GM10847 (cell line): ENCODE measurements at regions not wholly inside any gene's neighbourhood (a gene's known extent, or its start where the extent isn't known, plus 50 kb on each side); places are given as distances from the start of the nearest gene placed in this dataset.

Experiments used
- POLR2A ChIP-seq: IDR thresholded peaks from 2 replicates; pipeline ENCODE4 v1.6.1; 2011; ENCODE audit not compliant: insufficient read length; ENCODE audit errors: extremely low read depth

DNA sequence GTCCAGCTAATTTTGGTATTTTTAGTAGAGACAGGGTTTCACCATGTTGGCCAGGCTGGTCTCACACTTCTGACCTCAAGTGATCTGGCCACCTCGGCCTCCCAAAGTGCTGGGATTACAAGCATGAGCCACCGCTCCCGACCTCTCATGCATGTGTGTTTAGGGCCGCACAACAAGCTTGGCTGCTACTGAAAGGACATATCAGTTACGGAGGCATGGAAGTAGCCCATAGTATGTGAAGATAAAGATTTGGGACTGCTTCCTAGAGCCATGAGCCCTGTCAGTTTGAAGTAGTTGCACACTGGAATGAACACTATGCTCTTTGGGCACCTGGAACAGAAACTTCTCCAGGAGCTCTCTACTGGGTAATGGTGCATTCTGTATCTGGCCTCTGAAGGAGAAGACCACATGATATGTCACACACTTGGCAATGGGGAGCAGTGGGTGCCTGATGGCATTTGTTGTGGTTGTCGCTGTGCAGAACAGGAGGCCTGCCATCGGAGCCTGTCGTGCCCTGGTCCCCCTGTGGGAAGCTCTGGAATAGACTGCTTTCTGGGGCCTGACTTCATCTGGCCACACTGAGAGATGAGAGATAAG, 144.7 kb upstream of the KIF26B start:
- TF ChIP-seq POLR2A = no peak

DNA sequence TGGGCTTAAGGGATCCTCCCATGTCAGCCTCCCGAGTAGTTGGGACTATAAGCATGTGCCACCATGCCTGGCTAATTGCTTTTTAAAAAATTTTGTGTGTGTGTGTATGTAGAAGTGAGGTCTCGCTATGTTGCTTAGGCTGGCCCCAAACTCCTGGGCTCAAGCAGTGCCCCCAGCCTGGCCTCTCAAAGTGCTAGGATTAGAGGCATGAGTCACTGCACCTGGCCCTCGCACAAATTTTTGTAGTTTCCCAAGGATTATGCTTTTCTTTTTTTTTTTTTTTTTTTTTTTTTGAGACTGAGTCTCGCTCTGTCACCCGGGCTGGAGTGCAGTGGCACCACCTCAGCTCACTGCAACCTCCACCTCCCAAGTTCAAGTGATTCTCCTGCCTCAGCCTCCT, 144.4 kb upstream of the HNRNPU start:
- no peak for TF ChIP-seq POLR2A

- no peak for TF ChIP-seq POLR2A
Measured at GRCh38 chr1:245007852-245008251, 143.5 kb upstream of the HNRNPU start.

- TF ChIP-seq POLR2A = no peak
Measured at GRCh38 chr1:245003246-245003645, 138.9 kb upstream of the HNRNPU start.

DNA sequence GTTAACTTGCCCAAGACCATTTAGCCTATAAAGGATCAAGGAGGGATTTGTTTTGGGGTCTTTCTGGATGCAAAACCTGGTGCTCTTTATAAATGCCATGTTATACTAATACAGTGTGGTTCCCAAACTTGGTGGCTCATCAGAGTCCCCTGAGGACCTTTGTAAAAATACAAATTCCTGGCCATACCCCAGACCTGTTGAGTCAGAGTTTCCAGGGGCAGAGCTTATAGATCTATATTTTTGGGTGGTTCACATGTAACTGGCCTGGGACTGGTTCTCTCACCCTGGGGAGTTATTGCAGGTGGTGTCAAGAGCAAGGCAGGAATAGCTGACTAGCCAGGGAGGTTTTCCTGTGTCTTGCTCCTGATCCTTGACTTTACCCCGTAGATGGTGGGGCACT, 136.9 kb upstream of the HNRNPU start:
- no peak for TF ChIP-seq POLR2A

GRCh38 chr1:245000872-245001188, 136.5 kb upstream of the HNRNPU start:
- no peak for TF ChIP-seq POLR2A

DNA sequence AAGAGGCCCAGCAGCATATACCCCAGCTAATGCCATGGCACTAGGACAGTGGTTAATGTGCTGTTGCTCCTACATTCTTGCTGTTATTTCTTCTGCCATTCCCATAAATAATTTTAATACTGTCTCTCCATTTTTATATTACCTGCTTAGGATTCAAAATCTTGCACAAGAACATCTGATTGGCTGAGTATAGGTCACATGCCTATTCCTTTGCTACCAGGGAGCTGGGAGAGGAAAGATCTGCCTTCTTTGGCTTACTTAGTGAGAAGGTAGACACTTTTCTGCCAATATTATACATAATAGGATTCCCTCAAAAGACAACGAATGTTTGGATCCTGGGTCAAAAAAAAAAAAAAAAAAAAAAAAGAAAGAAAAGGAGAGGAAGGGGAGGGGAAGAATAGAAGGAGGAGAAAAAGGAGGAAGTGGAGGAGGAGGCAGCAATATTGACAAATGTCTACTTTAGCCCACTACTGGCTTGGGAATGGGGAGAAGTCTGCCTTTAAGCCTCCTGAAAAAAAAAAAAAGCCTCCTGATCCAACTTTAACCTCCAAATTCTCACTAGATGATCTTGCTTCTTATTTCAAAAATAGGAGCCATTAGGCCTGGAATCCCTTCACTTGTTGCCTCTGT, 134.5 kb upstream of the HNRNPU start:
- TF ChIP-seq POLR2A = no peak

- no peak for TF ChIP-seq POLR2A
Measured at GRCh38 chr1:244995602-244996400, 131.5 kb upstream of the HNRNPU start.

GRCh38 chr1:244992833-244993232, 128.5 kb upstream of the HNRNPU start:
- no peak for TF ChIP-seq POLR2A

GRCh38 chr1:244989813-244990212, 125.5 kb upstream of the HNRNPU start:
- no peak for TF ChIP-seq POLR2A

DNA sequence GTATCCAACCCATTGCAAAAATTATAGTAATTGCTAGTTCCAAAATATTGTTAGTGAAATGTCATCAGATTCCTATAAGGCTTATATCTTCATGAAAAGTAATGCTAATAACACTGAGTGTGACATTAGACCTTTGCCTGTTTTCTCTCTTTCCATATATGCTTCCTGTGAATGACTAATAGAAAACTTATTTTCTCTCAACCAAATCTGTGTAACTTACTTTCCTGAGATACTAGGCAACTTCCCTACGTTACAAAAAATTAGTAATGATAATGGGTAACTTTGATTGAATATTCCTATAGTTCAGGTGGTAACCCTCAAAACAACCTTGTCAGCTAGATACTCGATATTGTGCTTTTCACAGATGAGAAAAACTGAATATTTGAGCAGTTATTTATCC, 124.2 kb upstream of the HNRNPU start:
- TF ChIP-seq POLR2A = no peak

DNA sequence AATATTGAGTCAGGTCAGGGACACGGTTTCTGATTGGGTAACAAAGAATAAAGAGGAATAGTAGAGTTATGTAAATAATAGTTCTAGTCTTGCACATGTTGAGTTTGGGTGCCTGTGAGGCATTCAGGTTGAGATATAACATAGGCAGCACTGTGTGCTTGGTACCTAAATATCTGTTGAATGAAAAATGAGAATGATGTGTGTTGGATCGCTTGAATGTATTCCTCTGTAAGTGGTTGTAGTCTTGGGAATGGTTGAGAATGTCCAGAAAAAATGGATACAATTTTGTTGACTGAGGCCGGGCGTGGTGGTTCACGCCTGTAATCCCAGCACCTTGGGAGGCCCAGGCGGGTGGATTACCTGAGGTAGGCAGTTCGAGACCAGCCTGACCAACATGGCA, 116.3 kb upstream of the HNRNPU start:
- no peak for TF ChIP-seq POLR2A

DNA sequence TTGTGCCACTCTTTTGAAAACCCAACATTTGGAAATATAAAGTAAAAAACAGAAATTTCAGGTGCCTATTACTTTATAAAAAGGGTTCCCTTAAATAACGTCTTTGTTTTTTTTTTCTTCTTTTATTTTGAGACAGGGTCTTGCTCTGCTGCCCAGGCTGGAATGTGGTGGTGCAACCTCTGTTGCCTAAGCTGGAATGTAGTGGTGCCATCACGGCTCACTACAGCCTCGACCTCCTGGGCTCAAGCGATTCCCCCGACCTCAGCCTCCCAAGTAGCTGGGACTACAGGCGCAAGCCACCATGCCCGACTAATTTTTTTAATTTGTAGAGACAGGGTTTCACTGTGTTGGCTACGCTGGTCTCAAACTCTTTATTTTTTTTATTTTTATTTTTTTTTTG, 110.2 kb upstream of the HNRNPU start:
- no peak for TF ChIP-seq POLR2A

DNA sequence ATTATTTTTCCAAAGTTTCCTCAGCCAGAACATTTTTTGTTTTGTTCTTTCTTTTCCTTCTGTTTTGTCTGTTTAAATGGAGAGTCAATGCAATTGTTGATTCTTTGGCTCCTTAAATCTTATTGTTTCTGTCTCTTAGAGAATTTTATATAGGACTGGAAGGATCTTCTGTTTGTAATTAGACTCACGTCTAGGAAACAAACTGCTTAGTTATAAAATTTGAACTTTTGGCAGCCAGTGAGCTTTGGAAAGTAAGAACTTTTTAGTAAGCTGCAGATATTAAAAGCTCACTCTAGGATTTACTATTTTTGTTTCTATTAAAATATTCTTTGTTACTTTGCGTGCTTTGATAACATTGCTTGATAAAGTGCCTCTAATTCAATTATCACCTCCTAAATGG, 109.8 kb upstream of the HNRNPU start:
- TF ChIP-seq POLR2A = no peak

DNA sequence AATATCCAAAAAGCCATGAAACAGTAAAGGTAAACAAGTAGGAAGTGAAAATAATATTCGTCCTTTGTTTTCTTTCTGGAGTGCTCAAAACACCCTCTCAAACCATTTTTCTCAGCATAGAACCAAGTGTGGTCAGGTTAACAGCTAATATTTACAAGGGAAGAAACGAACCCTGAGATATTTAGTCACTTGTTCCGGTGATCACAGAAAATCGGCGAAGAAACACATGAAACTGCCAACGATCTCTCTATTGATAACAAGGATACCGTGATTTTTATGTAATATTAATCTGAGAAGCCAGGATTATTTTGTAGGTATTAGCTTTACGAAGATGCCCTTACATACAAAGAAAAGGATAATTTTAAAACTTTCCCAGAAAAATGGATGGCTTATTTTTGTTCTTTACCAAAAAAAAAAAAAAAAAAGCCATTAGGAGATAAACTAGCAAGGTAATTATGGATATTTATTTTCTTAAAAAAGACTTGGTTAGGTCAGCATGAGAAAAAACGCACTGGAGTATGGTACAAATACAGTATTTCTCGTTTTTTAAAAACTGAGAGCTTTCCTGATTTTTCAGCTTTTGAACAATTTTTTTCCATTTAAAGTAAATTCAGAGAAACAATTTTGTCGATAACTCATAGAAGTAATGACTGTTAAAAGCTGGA, 107.3 kb upstream of the HNRNPU start:
- no peak for TF ChIP-seq POLR2A
